GM12878 (cell line): ENCODE measurements at regions not wholly inside any gene's neighbourhood (a gene's known extent, or its start where the extent isn't known, plus 50 kb on each side); places are given as distances from the start of the nearest gene placed in this dataset.

ENCODE experiments used
- ATAC-seq: fragments of 200-7000 bp; cut with Tn5 transposase; 3 replicates; pipeline ENCODE4 v1.9.1; 2020; ENCODE audit warnings: mild to moderate bottlenecking, moderate library complexity
- BruUV-seq: library from RNA; stranded (reverse); fragments of 400-500 nt; replicated peaks from 2 replicates; lab custom pipeline; 2021; lab: Mats Ljungman, UMichigan
- CTCF ChIA-PET: fragments of 300-600 bp; sonication (Branson Sonifier 250); formaldehyde crosslinking; extraction: SDS; loops from one replicate; lab custom pipeline; 2021; ENCODE audit warnings: inconsistent platforms; lab: Yijun Ruan, JAX
- POLR2A ChIA-PET: fragments of 350-600 bp; formaldehyde crosslinking; extraction: SDS; loops from one replicate; lab custom pipeline; 2021; ENCODE audit warnings: inconsistent platforms; lab: Charles Lee
- RAD21 ChIA-PET: fragments of 300-600 bp; sonication (Branson Sonifier 250); formaldehyde crosslinking; loops from one replicate; lab custom pipeline; 2023; ENCODE audit warnings: antibody characterized with exemption; ENCODE audit not compliant: unreplicated experiment; lab: Charles Lee
- SMC1A ChIA-PET: fragments of 300-600 bp; sonication (Branson Sonifier 250); formaldehyde crosslinking; loops from one replicate; lab custom pipeline; 2023; ENCODE audit not compliant: unreplicated experiment, uncharacterized antibody; lab: Charles Lee
- DNase-seq: peaks from one replicate; pipeline ENCODE4 v3.0.0-alpha.2; 2011; ENCODE audit warnings: low read depth, low spot score
- FAIRE-seq: peaks from 3 replicates; lab custom pipeline; 2011; peaks lifted over from hg19 to GRCh38; lab: Jason Lieb, UNC
- H2AFZ ChIP-seq: 2 replicates; pipeline ENCODE4 v1.6.0; 2011; ENCODE audit warnings: low read depth, low read length, control low read depth; ENCODE audit not compliant: control insufficient read depth
- H3K27ac ChIP-seq: 2 replicates; pipeline ENCODE4 v1.5.1; 2011; ENCODE audit warnings: control low read depth; ENCODE audit not compliant: control insufficient read depth, insufficient read depth
- H3K27me3 ChIP-seq, 2 experiments: replicated peaks in 1 of 2; 2 replicates each; pipeline versions ENCODE4 v1.6.0 to v1.6.1; 2011; ENCODE audit warnings: low read length in 1 of 2; ENCODE audit not compliant: control insufficient read depth in 2 of 2, insufficient read depth in 2 of 2
- H3K36me3 ChIP-seq, 2 experiments: 2 replicates each; pipeline ENCODE4 v1.5.1; 2011; ENCODE audit warnings: low read length in 1 of 2; ENCODE audit not compliant: control insufficient read depth in 2 of 2, insufficient read depth in 2 of 2
- H3K4me1 ChIP-seq: 2 replicates; pipeline ENCODE4 v1.6.1; 2011; ENCODE audit warnings: mild to moderate bottlenecking, low read length, moderate library complexity, mixed read lengths; ENCODE audit not compliant: control insufficient read depth, insufficient read depth
- H3K4me2 ChIP-seq: 2 replicates; pipeline ENCODE4 v1.6.0; 2011; ENCODE audit warnings: control low read depth; ENCODE audit not compliant: control insufficient read depth, insufficient read depth
- H3K4me3 ChIP-seq: fragments of 200-600 bp; sonication (generic); 2 replicates; pipeline ENCODE4 v1.5.1; 2016
- H3K79me2 ChIP-seq: 2 replicates; pipeline ENCODE4 v1.6.0; 2011; ENCODE audit warnings: low read length; ENCODE audit not compliant: control insufficient read depth, insufficient read depth
- H3K9ac ChIP-seq: 2 replicates; pipeline ENCODE4 v1.8.0; 2011; ENCODE audit warnings: low read length, control low read depth, mixed read lengths; ENCODE audit not compliant: control insufficient read depth, insufficient read depth
- H3K9me3 ChIP-seq: replicated peaks from 3 replicates; pipeline ENCODE4 v1.5.1; 2011; ENCODE audit warnings: mild to moderate bottlenecking, low read length; ENCODE audit not compliant: control insufficient read depth, insufficient read depth
- H4K20me1 ChIP-seq: 2 replicates; pipeline ENCODE4 v1.6.0; 2011; ENCODE audit not compliant: control insufficient read depth, insufficient read depth
- CBFB ChIP-seq: IDR thresholded peaks from 2 replicates; pipeline ENCODE4 v1.6.1; 2016; ENCODE audit warnings: antibody characterized with exemption, low read depth
- ETV6 ChIP-seq, 2 experiments: fragments of 450-650 bp in 1 of 2; IDR thresholded peaks in 1 of 2; conservative IDR thresholded peaks in 1 of 2; 2 replicates each; pipeline ENCODE4 v1.6.1; 2014; ENCODE audit warnings: antibody characterized with exemption in 1 of 2, borderline replicate concordance in 1 of 2, low read depth in 1 of 2, mild to moderate bottlenecking in 1 of 2, moderate library complexity in 1 of 2
- EZH2 ChIP-seq: IDR thresholded peaks from 2 replicates; pipeline ENCODE4 v1.6.1; 2012; ENCODE audit warnings: low read depth, mild to moderate bottlenecking, control low read depth, inconsistent platforms, low read length, borderline replicate concordance; ENCODE audit not compliant: control insufficient read depth
- FOXK2 ChIP-seq: fragments of 450-650 bp; IDR thresholded peaks from 2 replicates; pipeline ENCODE4 v1.6.1; 2017; ENCODE audit warnings: mild to moderate bottlenecking, moderate library complexity
- HDAC6 ChIP-seq: fragments of 200-600 bp; sonication (generic); IDR thresholded peaks from one replicate; pipeline ENCODE4 v1.8.0; 2017; ENCODE audit warnings: antibody characterized with exemption; ENCODE audit not compliant: unreplicated experiment
- IKZF2 ChIP-seq, 2 experiments: fragments of 450-650 bp; IDR thresholded peaks; 2 replicates each; pipeline ENCODE4 v1.6.1; 2017; ENCODE audit warnings: mild to moderate bottlenecking in 2 of 2, moderate library complexity in 2 of 2
- NFYA ChIP-seq: IDR thresholded peaks from 2 replicates; pipeline ENCODE4 v1.6.1; 2011; ENCODE audit warnings: low read depth, mild to moderate bottlenecking, low read length, improper control_type of control experiment, borderline replicate concordance
- RBBP5 ChIP-seq: fragments of 200-600 bp; sonication (generic); conservative IDR thresholded peaks from 2 replicates; pipeline ENCODE4 v1.6.1; 2016
- WGBS: methylation state at CpG from one replicate; pipeline ENCODE4 v1.1.6; 2016; ENCODE audit warnings: low lambda C conversion rate; ENCODE audit not compliant: insufficient replicate concordance, insufficient coverage; ENCODE audit errors: missing lambda C conversion rate; 5-methylcytosine and 5-hydroxymethylcytosine counted together
- in situ Hi-C: fragments of 300-500 bp; cut with MboI; formaldehyde crosslinking; loops from 9 replicates; pipeline ENCODE4 v1.14.3; 2018; ENCODE audit warnings: mixed read lengths
- intact Hi-C: fragments of 100-400 bp; cut with micrococcal nuclease; formaldehyde crosslinking; loops from one replicate; pipeline ENCODE4 v1.14.2; 2022; ENCODE audit not compliant: unreplicated experiment
- TF ChIP-seq, protein P1 (sequence below), 3 experiments: IDR thresholded peaks in 2 of 3; conservative IDR thresholded peaks in 1 of 3; 2 replicates each; pipeline ENCODE4 v1.5.1; 2011; ENCODE audit warnings: low read depth in 3 of 3, low read length in 3 of 3, mild to moderate bottlenecking in 3 of 3, control low read depth in 2 of 3, moderate library complexity in 2 of 3, inconsistent platforms in 1 of 3, mixed read lengths in 1 of 3; ENCODE audit not compliant: control insufficient read depth in 2 of 3, insufficient read depth in 1 of 3; ENCODE audit errors: extremely low read depth in 1 of 3

DNA sequence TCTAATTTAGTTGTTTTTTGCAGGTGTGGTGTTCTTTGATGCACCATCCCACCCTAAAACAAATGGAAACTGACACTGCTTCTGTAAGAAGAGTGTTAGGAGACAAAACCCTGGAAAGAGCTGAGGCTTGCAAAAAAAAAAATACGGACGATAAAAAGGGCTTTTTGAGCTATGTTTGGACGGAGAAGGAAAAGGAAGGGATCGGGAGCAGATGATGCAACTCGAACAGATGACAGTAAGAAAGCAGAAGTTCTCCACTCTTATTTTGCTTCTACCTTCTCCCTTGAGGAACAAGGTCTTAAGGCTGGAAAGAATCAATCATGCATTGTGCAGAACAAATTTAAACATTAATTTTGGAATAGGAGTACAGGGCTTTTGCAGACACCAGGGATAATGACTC lies 136.7 kb downstream of the MAF start:
- SMC1A ChIA-PET, result no interaction called here
- CTCF ChIA-PET, result no interaction called here
- POLR2A ChIA-PET, result no interaction called here
- H2AFZ ChIP-seq, result no peak overlapping the region
- intact Hi-C loops (no loop called here), in situ Hi-C loops (no loop called here)
- ATAC-seq, result no peak
- DNase-seq, result no peak
- no TSS peak for BruUV-seq
- RAD21 ChIA-PET, result no interaction called here
- H3K36me3 ChIP-seq, result no peaks in the 10 kb centered on the region
- H3K27me3 ChIP-seq, result no peaks in the 10 kb centered on the region
- H4K20me1 ChIP-seq, result no peaks in the 10 kb centered on the region
- H3K27ac ChIP-seq, result no peak overlapping the region
- H3K9ac ChIP-seq, result no peak overlapping the region
- WGBS, result 3% methylated on average over 5 of the region's 5 CpGs
- no peak overlapping the region for H3K4me2 ChIP-seq
- no peak for FAIRE-seq
- no peaks in the 10 kb centered on the region for H3K4me1 ChIP-seq
- no peaks in the 10 kb centered on the region for H3K9me3 ChIP-seq
- no peak for TF ChIP-seq IKZF2 (IDR thresholded peaks at IDR 0.05)
- TF ChIP-seq, protein P1, sequence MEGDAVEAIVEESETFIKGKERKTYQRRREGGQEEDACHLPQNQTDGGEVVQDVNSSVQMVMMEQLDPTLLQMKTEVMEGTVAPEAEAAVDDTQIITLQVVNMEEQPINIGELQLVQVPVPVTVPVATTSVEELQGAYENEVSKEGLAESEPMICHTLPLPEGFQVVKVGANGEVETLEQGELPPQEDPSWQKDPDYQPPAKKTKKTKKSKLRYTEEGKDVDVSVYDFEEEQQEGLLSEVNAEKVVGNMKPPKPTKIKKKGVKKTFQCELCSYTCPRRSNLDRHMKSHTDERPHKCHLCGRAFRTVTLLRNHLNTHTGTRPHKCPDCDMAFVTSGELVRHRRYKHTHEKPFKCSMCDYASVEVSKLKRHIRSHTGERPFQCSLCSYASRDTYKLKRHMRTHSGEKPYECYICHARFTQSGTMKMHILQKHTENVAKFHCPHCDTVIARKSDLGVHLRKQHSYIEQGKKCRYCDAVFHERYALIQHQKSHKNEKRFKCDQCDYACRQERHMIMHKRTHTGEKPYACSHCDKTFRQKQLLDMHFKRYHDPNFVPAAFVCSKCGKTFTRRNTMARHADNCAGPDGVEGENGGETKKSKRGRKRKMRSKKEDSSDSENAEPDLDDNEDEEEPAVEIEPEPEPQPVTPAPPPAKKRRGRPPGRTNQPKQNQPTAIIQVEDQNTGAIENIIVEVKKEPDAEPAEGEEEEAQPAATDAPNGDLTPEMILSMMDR (IDR thresholded peaks at IDR 0.05 in 2 of 3, conservative IDR thresholded peaks at IDR 0.05 in 1 of 3; ENCODE audit: control insufficient read depth in 2 of 3, extremely low read depth in 1 of 3, insufficient read depth in 1 of 3, low read depth in 3 of 3, low read length in 3 of 3), result no peak
- no peak for TF ChIP-seq ETV6 (conservative IDR thresholded peaks at IDR 0.05 in 1 of 2, IDR thresholded peaks at IDR 0.05 in 1 of 2; ENCODE audit: borderline replicate concordance in 1 of 2, low read depth in 1 of 2)
- no peak for TF ChIP-seq NFYA
- no peak for TF ChIP-seq CBFB
- no peak for TF ChIP-seq FOXK2
- no peak for TF ChIP-seq HDAC6
- no peak for TF ChIP-seq EZH2
- TF ChIP-seq RBBP5, result no peak
- no peaks in the 10 kb centered on the region for H3K79me2 ChIP-seq
- no peak overlapping the region for H3K4me3 ChIP-seq
